ENCODE measurements at regions not wholly inside any gene's neighbourhood (a gene's known extent, or its start where the extent isn't known, plus 50 kb on each side); places are given as distances from the start of the nearest gene placed in this dataset.

- TF ChIP-seq EGR1 (IDR thresholded peaks at IDR 0.05): no peak
- no peak for TF ChIP-seq MAX (IDR thresholded peaks at IDR 0.05)
- TF ChIP-seq EP300 (IDR thresholded peaks at IDR 0.05; ENCODE audit: borderline replicate concordance): no peak
- TF ChIP-seq REST (IDR thresholded peaks at IDR 0.05; ENCODE audit: low read depth): no peak
- TF ChIP-seq ZBTB7A (IDR thresholded peaks at IDR 0.05; ENCODE audit: low read depth): no peak
- TF ChIP-seq TEAD4 (IDR thresholded peaks at IDR 0.05): no peak
- TF ChIP-seq TCF12 (IDR thresholded peaks at IDR 0.05; ENCODE audit: low read depth): no peak
- TF ChIP-seq CEBPB (IDR thresholded peaks at IDR 0.05): no peak
Measured at GRCh38 chr6:68572975-68573374, 62.1 kb upstream of the ADGRB3 start.
